DOHH2 (cell line): ENCODE measurements at regions not wholly inside any gene's neighbourhood (a gene's known extent, or its start where the extent isn't known, plus 50 kb on each side); places are given as distances from the start of the nearest gene placed in this dataset.

Experiments
- EZH2phosphoT487 ChIP-seq: fragments of 200-600 bp; sonication (generic); IDR thresholded peaks from 2 replicates; pipeline ENCODE4 v1.6.1; 2017; ENCODE audit warnings: borderline replicate concordance, mild to moderate bottlenecking, antibody characterized with exemption, low read length, moderate library complexity, mixed read lengths
- TF ChIP-seq, protein P1 (sequence below): fragments of 200-600 bp; sonication (generic); IDR thresholded peaks from one replicate; pipeline ENCODE4 v1.5.1; 2014; ENCODE audit warnings: antibody characterized with exemption, mild to moderate bottlenecking, low read depth, low read length; ENCODE audit not compliant: poor library complexity, severe bottlenecking

DNA sequence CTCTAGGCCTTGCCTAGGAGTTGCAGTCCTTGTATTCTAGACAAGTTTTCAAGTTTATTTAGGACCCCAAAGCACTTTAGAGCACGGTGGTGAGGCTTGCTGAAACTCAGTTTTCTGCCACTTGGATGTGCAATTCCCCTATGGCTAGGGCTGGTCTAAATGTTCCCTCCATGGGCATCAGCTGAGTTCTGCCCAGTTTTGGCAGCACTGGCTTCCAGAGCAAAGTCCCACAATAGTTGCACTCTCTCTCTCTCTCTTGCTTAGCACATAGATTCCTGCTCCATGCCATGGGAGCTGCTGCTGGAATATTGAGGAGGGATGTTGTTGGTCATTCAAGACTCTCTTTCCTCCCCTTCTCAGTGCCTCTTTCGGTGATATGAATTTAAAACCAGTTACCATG is 760.2 kb upstream of the SLC39A10 start:
- TF ChIP-seq, protein P1, sequence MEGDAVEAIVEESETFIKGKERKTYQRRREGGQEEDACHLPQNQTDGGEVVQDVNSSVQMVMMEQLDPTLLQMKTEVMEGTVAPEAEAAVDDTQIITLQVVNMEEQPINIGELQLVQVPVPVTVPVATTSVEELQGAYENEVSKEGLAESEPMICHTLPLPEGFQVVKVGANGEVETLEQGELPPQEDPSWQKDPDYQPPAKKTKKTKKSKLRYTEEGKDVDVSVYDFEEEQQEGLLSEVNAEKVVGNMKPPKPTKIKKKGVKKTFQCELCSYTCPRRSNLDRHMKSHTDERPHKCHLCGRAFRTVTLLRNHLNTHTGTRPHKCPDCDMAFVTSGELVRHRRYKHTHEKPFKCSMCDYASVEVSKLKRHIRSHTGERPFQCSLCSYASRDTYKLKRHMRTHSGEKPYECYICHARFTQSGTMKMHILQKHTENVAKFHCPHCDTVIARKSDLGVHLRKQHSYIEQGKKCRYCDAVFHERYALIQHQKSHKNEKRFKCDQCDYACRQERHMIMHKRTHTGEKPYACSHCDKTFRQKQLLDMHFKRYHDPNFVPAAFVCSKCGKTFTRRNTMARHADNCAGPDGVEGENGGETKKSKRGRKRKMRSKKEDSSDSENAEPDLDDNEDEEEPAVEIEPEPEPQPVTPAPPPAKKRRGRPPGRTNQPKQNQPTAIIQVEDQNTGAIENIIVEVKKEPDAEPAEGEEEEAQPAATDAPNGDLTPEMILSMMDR, result no peak
- no peak for TF ChIP-seq EZH2phosphoT487
